Neuronal stem cell (in vitro differentiated cells): ENCODE measurements at regions not wholly inside any gene's neighbourhood (a gene's known extent, or its start where the extent isn't known, plus 50 kb on each side); places are given as distances from the start of the nearest gene placed in this dataset.
"Not testable (repeated sequence)": the region's sequence is repeated elsewhere in the genome, so short reads cannot be mapped to it uniquely, and the experiment has no call there.

Source experiments
- DNase-seq: peaks from one replicate; pipeline ENCODE4 v3.0.0-alpha.2; 2013; ENCODE audit warnings: low spot score
- H2AFZ ChIP-seq: one replicate; pipeline ENCODE4 v1.6.1; 2013; ENCODE audit warnings: mild to moderate bottlenecking, low read length, inconsistent platforms
- H2AK5ac ChIP-seq: 2 replicates; pipeline ENCODE4 v1.6.1; 2013; ENCODE audit warnings: low read depth, mild to moderate bottlenecking, inconsistent platforms, low read length, moderate library complexity, mixed read lengths
- H2BK120ac ChIP-seq: 2 replicates; pipeline ENCODE4 v1.6.1; 2013; ENCODE audit warnings: low read depth, mild to moderate bottlenecking, inconsistent platforms, low read length, moderate library complexity, mixed read lengths
- H2BK12ac ChIP-seq: one replicate; pipeline ENCODE4 v1.6.1; 2013; ENCODE audit warnings: low read length, inconsistent platforms
- H2BK15ac ChIP-seq: 2 replicates; pipeline ENCODE4 v1.6.1; 2013; ENCODE audit warnings: mild to moderate bottlenecking, low read length, inconsistent platforms, mixed read lengths
- H2BK5ac ChIP-seq: one replicate; pipeline ENCODE4 v1.6.1; 2013; ENCODE audit warnings: inconsistent platforms, mild to moderate bottlenecking, low read length, moderate library complexity
- H3K14ac ChIP-seq: one replicate; pipeline ENCODE4 v1.6.1; 2013; ENCODE audit warnings: low read length, inconsistent platforms
- H3K18ac ChIP-seq: 2 replicates; pipeline ENCODE4 v1.6.1; 2013; ENCODE audit warnings: low read length, inconsistent platforms
- H3K23ac ChIP-seq: 2 replicates; pipeline ENCODE4 v1.6.1; 2013; ENCODE audit warnings: low read depth, mild to moderate bottlenecking, mixed read lengths, low read length, inconsistent platforms; ENCODE audit not compliant: poor library complexity
- H3K27ac ChIP-seq: replicated peaks from 3 replicates; pipeline ENCODE4 v1.5.1; 2013; ENCODE audit warnings: low read length, inconsistent platforms
- H3K27me3 ChIP-seq, 3 experiments: 2 replicates each; pipeline ENCODE4 v1.6.1; 2013; ENCODE audit warnings: low read length in 3 of 3, mild to moderate bottlenecking in 2 of 3, inconsistent platforms in 1 of 3, low read depth in 1 of 3, mixed read lengths in 1 of 3, moderate library complexity in 1 of 3; ENCODE audit not compliant: control insufficient read depth in 3 of 3, insufficient read depth in 3 of 3
- H3K36me3 ChIP-seq, 2 donors: replicated peaks in 1 of 2; 2 replicates each; pipeline ENCODE4 v1.6.1; 2013; ENCODE audit warnings: low read length in 2 of 2; ENCODE audit not compliant: control insufficient read depth in 2 of 2, insufficient read depth in 2 of 2
- H3K4ac ChIP-seq: 2 replicates; pipeline ENCODE4 v1.6.1; 2013; ENCODE audit warnings: inconsistent platforms, mild to moderate bottlenecking, low read length, moderate library complexity
- H3K4me1 ChIP-seq, 2 donors: 1 replicate in 1 of 2; 2 replicates in 1 of 2; pipeline ENCODE4 v1.6.1; 2013; ENCODE audit warnings: low read length in 2 of 2, low read depth in 1 of 2; ENCODE audit not compliant: control insufficient read depth in 2 of 2, insufficient read depth in 1 of 2
- H3K4me2 ChIP-seq: one replicate; pipeline ENCODE4 v1.6.1; 2013; ENCODE audit warnings: mild to moderate bottlenecking, low read length, inconsistent platforms; ENCODE audit not compliant: insufficient read depth, poor library complexity, severe bottlenecking
- H3K4me3 ChIP-seq, 2 donors: 2 replicates each; pipeline ENCODE4 v1.5.1; 2013; ENCODE audit warnings: low read length in 2 of 2, mild to moderate bottlenecking in 2 of 2, inconsistent platforms in 1 of 2, moderate library complexity in 1 of 2
- H3K79me1 ChIP-seq: one replicate; pipeline ENCODE4 v1.6.1; 2013; ENCODE audit warnings: low read depth, mild to moderate bottlenecking, inconsistent platforms, low read length, moderate library complexity
- H3K9ac ChIP-seq: one replicate; pipeline ENCODE4 v1.6.1; 2013; ENCODE audit warnings: mild to moderate bottlenecking, low read depth, low read length, inconsistent platforms; ENCODE audit not compliant: poor library complexity
- H3K9me3 ChIP-seq, 2 donors: replicated peaks in 1 of 2; 2 replicates each; pipeline versions ENCODE3 to v1.6.1; 2013; ENCODE audit warnings: low read length in 2 of 2, mild to moderate bottlenecking in 2 of 2, inconsistent platforms in 1 of 2, low read depth in 1 of 2, mixed read lengths in 1 of 2, moderate library complexity in 1 of 2; ENCODE audit not compliant: control insufficient read depth in 2 of 2, insufficient read depth in 1 of 2
- H4K8ac ChIP-seq: one replicate; pipeline ENCODE4 v1.6.1; 2013; ENCODE audit warnings: low read depth, mild to moderate bottlenecking, inconsistent platforms, low read length, moderate library complexity
- H4K91ac ChIP-seq: one replicate; pipeline ENCODE4 v1.6.1; 2013; ENCODE audit warnings: low read length, low read depth, mild to moderate bottlenecking, inconsistent platforms; ENCODE audit not compliant: poor library complexity
- WGBS, 2 donors: extraction: QIAGEN DNeasy Blood & Tissue Kit; methylation state at CpG; one replicate each; pipeline ENCODE4 v1.1.7; 2013; ENCODE audit warnings: missing lambda C conversion rate in 2 of 2, mixed read lengths in 1 of 2; ENCODE audit not compliant: insufficient read length in 2 of 2, insufficient replicate concordance in 1 of 2; ENCODE audit errors: extremely low coverage in 2 of 2; 5-methylcytosine and 5-hydroxymethylcytosine counted together

DNA sequence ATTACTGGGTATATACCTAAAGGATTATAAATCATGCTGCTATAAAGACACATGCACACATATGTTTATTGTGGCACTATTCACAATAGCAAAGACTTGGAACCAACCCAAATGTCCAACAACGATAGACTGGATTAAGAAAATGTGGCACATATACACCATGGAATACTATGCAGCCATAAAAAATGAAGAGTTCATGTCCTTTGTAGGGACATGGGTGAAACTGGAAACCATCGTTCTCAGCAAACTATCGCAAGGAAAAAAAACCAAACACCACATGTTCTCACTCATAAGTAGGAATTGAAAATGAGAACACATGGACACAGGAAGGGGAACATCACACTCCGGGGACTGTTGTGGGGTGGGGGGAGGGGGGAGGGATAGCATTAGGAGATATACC lies 125.3 kb upstream of the PJA2 start:
- WGBS, 2 donors = no CpG with 5 or more reads among the region's 4 CpGs

GRCh38 chr5:109533751-109534272 lies 124.0 kb upstream of the PJA2 start:
- Histone ChIP-seq H3K14ac (no peak overlapping the region), H3K79me1 (no peaks in the 10 kb centered on the region), H3K9me3 (no peaks in the 10 kb centered on the region), H3K27me3 (no peaks in the 10 kb centered on the region), H3K4me2 (no peak overlapping the region), H3K4me3 (no peak overlapping the region), H2AFZ (no peak overlapping the region), H4K91ac (no peak overlapping the region), H3K27ac (no peak overlapping the region), H3K18ac (no peak overlapping the region), H3K9ac (no peak overlapping the region), H2BK5ac (no peak overlapping the region), H3K4ac (no peak overlapping the region), H2AK5ac (no peak overlapping the region), H3K23ac (no peak overlapping the region), H4K8ac (no peak overlapping the region), H2BK15ac (no peak overlapping the region), H2BK120ac (no peak overlapping the region), H3K4me1 (no peaks in the 10 kb centered on the region), H3K36me3 (no peaks in the 10 kb centered on the region), H2BK12ac (no peak overlapping the region)
- no peak for DNase-seq
- no CpG with 5 or more reads among the region's 4 CpGs for WGBS, 2 donors

More for the DNA sequence above, 125.3 kb upstream of the PJA2 start:
- not testable (repeated sequence) for H2BK12ac ChIP-seq, H3K27ac ChIP-seq, H3K14ac ChIP-seq, H3K18ac ChIP-seq, H3K4me1 ChIP-seq, H2BK5ac ChIP-seq, H4K8ac ChIP-seq, H3K27me3 ChIP-seq, H3K4me3 ChIP-seq, H3K36me3 ChIP-seq, H3K9me3 ChIP-seq, H2AFZ ChIP-seq, H3K4ac ChIP-seq, H4K91ac ChIP-seq, H3K79me1 ChIP-seq, H3K4me2 ChIP-seq, H3K9ac ChIP-seq, H2BK15ac ChIP-seq, H3K23ac ChIP-seq, H2AK5ac ChIP-seq, DNase-seq, H2BK120ac ChIP-seq

DNA sequence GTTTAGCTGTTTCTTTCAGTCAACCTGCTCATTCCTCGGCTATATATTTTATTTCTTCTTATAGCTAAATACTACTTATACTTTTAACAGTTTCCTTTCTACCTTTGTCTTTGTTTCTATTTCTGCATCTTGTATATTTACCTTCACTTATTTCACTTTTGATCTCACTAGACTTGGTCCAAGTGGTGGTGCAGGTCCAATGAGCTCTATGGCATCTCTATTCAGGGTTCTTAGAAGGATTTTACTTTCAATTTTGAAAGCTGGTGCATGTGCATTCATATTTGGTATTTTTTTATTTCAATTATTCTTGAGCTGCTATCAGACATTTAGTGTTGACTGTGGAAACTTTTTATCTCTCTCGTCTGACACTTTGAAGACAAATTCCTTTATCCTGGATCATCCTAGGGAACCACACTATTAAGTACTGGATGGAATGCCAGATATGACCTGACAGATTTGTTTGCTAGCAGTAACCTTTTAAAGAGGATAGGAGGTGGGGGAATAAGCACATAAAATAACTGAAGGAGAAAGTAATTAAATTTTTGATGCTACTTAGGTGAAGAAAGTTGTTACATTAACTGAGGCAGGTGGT lies 123.1 kb upstream of the PJA2 start:
- Histone ChIP-seq H3K4me3 (no peak overlapping the region), H3K23ac (no peak overlapping the region), H4K8ac (no peak overlapping the region), H4K91ac (no peak overlapping the region), H3K18ac (no peak overlapping the region), H3K14ac (no peak overlapping the region), H3K27me3 (no peaks in the 10 kb centered on the region), H2BK15ac (no peak overlapping the region), H3K36me3 (no peaks in the 10 kb centered on the region), H2BK120ac (no peak overlapping the region), H3K79me1 (no peaks in the 10 kb centered on the region), H3K4ac (no peak overlapping the region), H3K4me2 (no peak overlapping the region), H2AFZ (no peak overlapping the region), H3K27ac (no peak overlapping the region), H3K9ac (no peak overlapping the region), H2BK5ac (no peak overlapping the region), H2BK12ac (no peak overlapping the region), H3K4me1 (no peaks in the 10 kb centered on the region), H2AK5ac (no peak overlapping the region), H3K9me3 (no peaks in the 10 kb centered on the region)
- DNase-seq = no peak
- no CpG with 5 or more reads among the region's 2 CpGs for WGBS, 2 donors

- Histone ChIP-seq H3K4ac (no peak overlapping the region), H2AK5ac (no peak overlapping the region), H4K8ac (no peak overlapping the region), H2BK5ac (no peak overlapping the region), H4K91ac (no peak overlapping the region), H3K36me3 (no peaks in the 10 kb centered on the region), H2BK15ac (no peak overlapping the region), H3K9ac (no peak overlapping the region), H2AFZ (no peak overlapping the region), H3K4me1 (no peaks in the 10 kb centered on the region), H3K79me1 (no peaks in the 10 kb centered on the region), H3K4me3 (no peak overlapping the region), H2BK12ac (no peak overlapping the region), H3K9me3 (no peaks in the 10 kb centered on the region), H2BK120ac (no peak overlapping the region), H3K4me2 (no peak overlapping the region), H3K18ac (no peak overlapping the region), H3K27ac (no peak overlapping the region), H3K23ac (no peak overlapping the region), H3K14ac (no peak overlapping the region), H3K27me3 (no peaks in the 10 kb centered on the region)
- WGBS, 2 donors = no CpG with 5 or more reads among the region's 1 CpG
- DNase-seq = no peak
Measured at GRCh38 chr5:109531262-109531661, 121.5 kb upstream of the PJA2 start.
